ENCODE measurements at regions not wholly inside any gene's neighbourhood (a gene's known extent, or its start where the extent isn't known, plus 50 kb on each side); places are given as distances from the start of the nearest gene placed in this dataset.
A peak's percentile ranks its signal among the peaks of the same experiment; 100 is the strongest.
"Not testable (repeated sequence)": the region's sequence is repeated elsewhere in the genome, so short reads cannot be mapped to it uniquely, and the experiment has no call there.

- peak; percentile 59 to 66 for DNase-seq
These were observed 75.9 kb upstream of the VGLL4 start for GRCh38 chr3:11719406-11720303.

GRCh38 chr3:11718637-11719405 is 75.1 kb upstream of the VGLL4 start:
- no peaks in the 10 kb centered on the region for H3K27me3 ChIP-seq
- H3K27ac ChIP-seq = peak overlapping the region; percentile 7; the same call in 1 of the 2 replicates
- DNase-seq = peak; percentile 39 to 52
- no peaks in the 10 kb centered on the region for H3K9me3 ChIP-seq (replicated peaks)
- H3K4me3 ChIP-seq = peak overlapping the region; percentile 86
- peaks cover 5% of the 10 kb centered on the region for H3K4me1 ChIP-seq
- no peaks in the 10 kb centered on the region for H3K36me3 ChIP-seq

More at GRCh38 chr3:11719406-11720303, 75.9 kb upstream of the VGLL4 start:
- no peaks in the 10 kb centered on the region for H3K27me3 ChIP-seq
- no peaks in the 10 kb centered on the region for H3K9me3 ChIP-seq (replicated peaks)
- H3K36me3 ChIP-seq = no peaks in the 10 kb centered on the region
- H3K4me3 ChIP-seq = peak overlapping the region; percentile 86
- peaks cover 5% of the 10 kb centered on the region for H3K4me1 ChIP-seq
- H3K27ac ChIP-seq = no peak overlapping the region

GRCh38 chr3:11717768-11718636 is 74.3 kb upstream of the VGLL4 start:
- Histone ChIP-seq H3K9me3 (replicated peaks) (no peaks in the 10 kb centered on the region), H3K27ac (peak overlapping the region; percentile 7; the same call in 1 of the 2 replicates), H3K4me1 (peaks cover 5% of the 10 kb centered on the region), H3K4me3 (peak overlapping the region; percentile 86), H3K27me3 (no peaks in the 10 kb centered on the region), H3K36me3 (no peaks in the 10 kb centered on the region)
- peak; percentile 34 to 62 for DNase-seq

- no peaks in the 10 kb centered on the region for H3K27me3 ChIP-seq
- peaks cover 5% of the 10 kb centered on the region for H3K4me1 ChIP-seq
- H3K36me3 ChIP-seq = no peaks in the 10 kb centered on the region
- H3K4me3 ChIP-seq = peak overlapping the region; percentile 86; the same call in 1 of the 2 replicates
- H3K9me3 ChIP-seq (replicated peaks) = no peaks in the 10 kb centered on the region
- DNase-seq = no peak
- no peak overlapping the region for H3K27ac ChIP-seq
These were observed 73.6 kb upstream of the VGLL4 start for GRCh38 chr3:11717301-11717700.

- H3K36me3 ChIP-seq = no peaks in the 10 kb centered on the region
- no peak for DNase-seq
- H3K27me3 ChIP-seq = no peaks in the 10 kb centered on the region
- peaks cover 5% of the 10 kb centered on the region for H3K4me1 ChIP-seq
- no peak overlapping the region for H3K4me3 ChIP-seq
- no peak overlapping the region for H3K27ac ChIP-seq
- H3K9me3 ChIP-seq (replicated peaks) = no peaks in the 10 kb centered on the region
These were observed 73.0 kb upstream of the VGLL4 start for GRCh38 chr3:11716573-11717290.

- DNase-seq = no peak
- H3K27me3 ChIP-seq = no peaks in the 10 kb centered on the region
These were observed 69.5 kb upstream of the VGLL4 start for GRCh38 chr3:11713171-11713570.

GRCh38 chr3:11712646-11713045 is 68.9 kb upstream of the VGLL4 start:
- no peak for DNase-seq
- Histone ChIP-seq H3K27me3 (no peaks in the 10 kb centered on the region), H3K27ac (no peak overlapping the region), H3K9me3 (replicated peaks) (no peaks in the 10 kb centered on the region), H3K4me1 (peaks cover 2% of the 10 kb centered on the region), H3K36me3 (no peaks in the 10 kb centered on the region), H3K4me3 (no peak overlapping the region)

More at GRCh38 chr3:11713171-11713570, 69.5 kb upstream of the VGLL4 start:
- no peaks in the 10 kb centered on the region for H3K9me3 ChIP-seq (replicated peaks)
- H3K27ac ChIP-seq = no peak overlapping the region
- peaks cover 5% of the 10 kb centered on the region for H3K4me1 ChIP-seq
- H3K36me3 ChIP-seq = no peaks in the 10 kb centered on the region
- H3K4me3 ChIP-seq = no peak overlapping the region

- H3K27me3 ChIP-seq = no peaks in the 10 kb centered on the region
- H3K4me1 ChIP-seq = no peaks in the 10 kb centered on the region
- no peaks in the 10 kb centered on the region for H3K9me3 ChIP-seq (replicated peaks)
- no peak overlapping the region for H3K4me3 ChIP-seq
- no peak overlapping the region for H3K27ac ChIP-seq
- H3K36me3 ChIP-seq = no peaks in the 10 kb centered on the region
- DNase-seq = no peak
These were observed 68.2 kb upstream of the VGLL4 start for GRCh38 chr3:11711876-11712275.

- no peak for DNase-seq
- Histone ChIP-seq H3K36me3 (no peaks in the 10 kb centered on the region), H3K27me3 (no peaks in the 10 kb centered on the region), H3K4me3 (no peak overlapping the region), H3K4me1 (no peaks in the 10 kb centered on the region), H3K9me3 (replicated peaks) (no peaks in the 10 kb centered on the region), H3K27ac (no peak overlapping the region)
These were observed 66.1 kb upstream of the VGLL4 start for GRCh38 chr3:11709782-11710181.

- H3K4me3 ChIP-seq; H3K27me3 ChIP-seq; DNase-seq; H3K9me3 ChIP-seq (replicated peaks); H3K4me1 ChIP-seq; H3K27ac ChIP-seq; H3K36me3 ChIP-seq: not testable (repeated sequence)
These were observed 63.4 kb upstream of the VGLL4 start for GRCh38 chr3:11707084-11707483.

- no peak for DNase-seq
- no peak overlapping the region for H3K27ac ChIP-seq
- no peaks in the 10 kb centered on the region for H3K9me3 ChIP-seq (replicated peaks)
- no peaks in the 10 kb centered on the region for H3K36me3 ChIP-seq
- H3K4me3 ChIP-seq = no peak overlapping the region
- no peaks in the 10 kb centered on the region for H3K4me1 ChIP-seq
- no peaks in the 10 kb centered on the region for H3K27me3 ChIP-seq
These were observed 62.9 kb upstream of the VGLL4 start for GRCh38 chr3:11706604-11707003.

- H3K4me3 ChIP-seq = no peak overlapping the region
These were observed 61.3 kb upstream of the VGLL4 start for GRCh38 chr3:11705049-11705448.

GRCh38 chr3:11703146-11703545 is 59.4 kb upstream of the VGLL4 start:
- no peak for DNase-seq
- H3K27me3 ChIP-seq = no peaks in the 10 kb centered on the region
- H3K4me1 ChIP-seq = no peaks in the 10 kb centered on the region
- no peak overlapping the region for H3K4me3 ChIP-seq
- H3K27ac ChIP-seq = no peak overlapping the region
- H3K36me3 ChIP-seq = no peaks in the 10 kb centered on the region
- no peaks in the 10 kb centered on the region for H3K9me3 ChIP-seq (replicated peaks)

More at GRCh38 chr3:11705049-11705448, 61.3 kb upstream of the VGLL4 start:
- Histone ChIP-seq H3K27ac (no peak overlapping the region), H3K36me3 (no peaks in the 10 kb centered on the region), H3K9me3 (replicated peaks) (no peaks in the 10 kb centered on the region), H3K4me1 (no peaks in the 10 kb centered on the region), H3K27me3 (no peaks in the 10 kb centered on the region)
- no peak for DNase-seq

- no peak for DNase-seq
- Histone ChIP-seq H3K36me3 (no peaks in the 10 kb centered on the region), H3K9me3 (replicated peaks) (no peaks in the 10 kb centered on the region), H3K4me3 (no peak overlapping the region), H3K27me3 (no peaks in the 10 kb centered on the region), H3K4me1 (no peaks in the 10 kb centered on the region), H3K27ac (no peak overlapping the region)
These were observed 55.3 kb upstream of the VGLL4 start for GRCh38 chr3:11699083-11699427.

Measured in SJCRH30 (cell line).